ENCODE measurements at regions not wholly inside any gene's neighbourhood (a gene's known extent, or its start where the extent isn't known, plus 50 kb on each side); places are given as distances from the start of the nearest gene placed in this dataset.

- Histone ChIP-seq H3K9me3 (no peaks in the 10 kb centered on the region), H3K4me1 (no peaks in the 10 kb centered on the region), H3K27ac (no peak overlapping the region), H3K4me3 (no peak overlapping the region), H3K27me3 (no peaks in the 10 kb centered on the region), H3K36me3 (no peaks in the 10 kb centered on the region)
- no peak for DNase-seq (ENCODE audit: low spot score in 2 of 2)
- WGBS, result 42% methylated on average over 2 of the region's 2 CpGs
- no peak for TF ChIP-seq EP300 (IDR thresholded peaks at IDR 0.05)
- no peak for TF ChIP-seq CTCF (IDR thresholded peaks at IDR 0.05)
- no peak for TF ChIP-seq POLR2AphosphoS5 (IDR thresholded peaks at IDR 0.05)
- no peak for TF ChIP-seq POLR2A (IDR thresholded peaks at IDR 0.05)
These were observed 415.4 kb upstream of the PCDH20 start for GRCh38 chr13:61831026-61831425.

GRCh38 chr13:61830475-61830874 lies 414.8 kb upstream of the PCDH20 start:
- TF ChIP-seq CTCF (IDR thresholded peaks at IDR 0.05) (no peak), POLR2AphosphoS5 (IDR thresholded peaks at IDR 0.05) (no peak), POLR2A (IDR thresholded peaks at IDR 0.05) (no peak), EP300 (IDR thresholded peaks at IDR 0.05) (no peak)
- WGBS, result 28% methylated on average over 1 of the region's 1 CpG
- no peaks in the 10 kb centered on the region for H3K4me1 ChIP-seq

GRCh38 chr13:61824168-61824567 lies 408.5 kb upstream of the PCDH20 start:
- 84% methylated on average over 1 of the region's 1 CpG for WGBS
- H3K4me1 ChIP-seq, result no peaks in the 10 kb centered on the region

More at GRCh38 chr13:61830475-61830874, 414.8 kb upstream of the PCDH20 start:
- no peaks in the 10 kb centered on the region for H3K36me3 ChIP-seq
- DNase-seq (ENCODE audit: low spot score in 2 of 2), result no peak
- no peak overlapping the region for H3K27ac ChIP-seq
- no peaks in the 10 kb centered on the region for H3K27me3 ChIP-seq
- no peak overlapping the region for H3K4me3 ChIP-seq
- no peaks in the 10 kb centered on the region for H3K9me3 ChIP-seq

GRCh38 chr13:61812286-61812685 lies 396.6 kb upstream of the PCDH20 start:
- no peak for DNase-seq (ENCODE audit: low spot score in 2 of 2)
- no peak overlapping the region for H3K4me3 ChIP-seq
- TF ChIP-seq POLR2AphosphoS5 (IDR thresholded peaks at IDR 0.05) (no peak), POLR2A (IDR thresholded peaks at IDR 0.05) (no peak), CTCF (IDR thresholded peaks at IDR 0.05) (no peak), EP300 (IDR thresholded peaks at IDR 0.05) (no peak)

More at GRCh38 chr13:61824168-61824567, 408.5 kb upstream of the PCDH20 start:
- Histone ChIP-seq H3K27ac (no peak overlapping the region), H3K4me3 (no peak overlapping the region), H3K36me3 (no peaks in the 10 kb centered on the region), H3K27me3 (no peaks in the 10 kb centered on the region), H3K9me3 (no peaks in the 10 kb centered on the region)
- DNase-seq (ENCODE audit: low spot score in 2 of 2), result no peak
- TF ChIP-seq EP300 (IDR thresholded peaks at IDR 0.05), result no peak
- no peak for TF ChIP-seq POLR2AphosphoS5 (IDR thresholded peaks at IDR 0.05)
- no peak for TF ChIP-seq CTCF (IDR thresholded peaks at IDR 0.05)

GRCh38 chr13:61810065-61810464 lies 394.4 kb upstream of the PCDH20 start:
- WGBS, result 53% methylated on average over 1 of the region's 1 CpG
- TF ChIP-seq POLR2AphosphoS5 (IDR thresholded peaks at IDR 0.05) (no peak), EP300 (IDR thresholded peaks at IDR 0.05) (no peak), CTCF (IDR thresholded peaks at IDR 0.05) (no peak), POLR2A (IDR thresholded peaks at IDR 0.05) (no peak)

More at GRCh38 chr13:61812286-61812685, 396.6 kb upstream of the PCDH20 start:
- no peaks in the 10 kb centered on the region for H3K9me3 ChIP-seq
- WGBS, result 76% methylated on average over 3 of the region's 3 CpGs
- no peaks in the 10 kb centered on the region for H3K36me3 ChIP-seq
- H3K27ac ChIP-seq, result no peak overlapping the region
- H3K4me1 ChIP-seq, result no peaks in the 10 kb centered on the region
- H3K27me3 ChIP-seq, result no peaks in the 10 kb centered on the region

More at GRCh38 chr13:61810065-61810464, 394.4 kb upstream of the PCDH20 start:
- Histone ChIP-seq H3K36me3 (no peaks in the 10 kb centered on the region), H3K4me1 (no peaks in the 10 kb centered on the region), H3K4me3 (no peak overlapping the region), H3K27ac (no peak overlapping the region), H3K27me3 (no peaks in the 10 kb centered on the region), H3K9me3 (no peaks in the 10 kb centered on the region)
- DNase-seq (ENCODE audit: low spot score in 2 of 2), result no peak

Data from suprapubic skin (tissue), 4 donors.